H7 (cell line): ENCODE measurements at regions not wholly inside any gene's neighbourhood (a gene's known extent, or its start where the extent isn't known, plus 50 kb on each side); places are given as distances from the start of the nearest gene placed in this dataset.
A peak's percentile ranks its signal among the peaks of the same experiment; 100 is the strongest.

Experiments
- DNase-seq: peaks from one replicate; pipeline ENCODE4 v3.0.0; 2012
- H3K27me3 ChIP-seq: 2 replicates; pipeline ENCODE4 v1.6.0; 2011; ENCODE audit warnings: mild to moderate bottlenecking, low read length; ENCODE audit not compliant: control insufficient read depth, insufficient read depth
- H3K36me3 ChIP-seq: replicated peaks from 2 replicates; pipeline ENCODE4 v1.5.1; 2011; ENCODE audit warnings: low read length; ENCODE audit not compliant: control insufficient read depth, insufficient read depth
- H3K4me3 ChIP-seq: 2 replicates; pipeline ENCODE4 v1.5.1; 2011; ENCODE audit warnings: low read depth, mild to moderate bottlenecking, control low read depth, low read length, moderate library complexity; ENCODE audit not compliant: insufficient read depth

GRCh38 chr4:12723849-12724447 is 760.2 kb downstream of the RAB28 start:
- no peak for DNase-seq
- no peaks in the 10 kb centered on the region for H3K27me3 ChIP-seq
- H3K4me3 ChIP-seq = no peak overlapping the region
- H3K36me3 ChIP-seq = no peaks in the 10 kb centered on the region

DNA sequence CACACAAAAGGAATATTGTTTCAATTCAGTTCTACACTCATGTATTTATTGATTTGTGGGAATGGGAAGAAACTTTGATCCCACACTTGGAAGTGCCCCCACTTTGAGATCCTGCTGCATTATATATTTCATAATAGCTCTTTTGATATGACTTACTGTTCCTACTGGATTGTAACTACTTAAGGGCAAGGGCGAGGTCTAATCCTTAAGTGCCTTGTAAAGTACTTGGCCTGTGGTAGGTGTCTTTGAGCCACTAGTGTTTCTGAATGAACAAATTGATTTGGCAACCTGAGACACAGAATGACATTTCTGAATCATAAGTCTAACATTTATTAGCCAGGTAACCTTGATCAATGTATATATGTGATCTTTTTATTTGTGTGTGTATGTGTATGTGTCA is 767.2 kb downstream of the RAB28 start:
- no peak for DNase-seq
- Histone ChIP-seq H3K27me3 (no peaks in the 10 kb centered on the region), H3K4me3 (no peak overlapping the region), H3K36me3 (no peaks in the 10 kb centered on the region)

GRCh38 chr4:12712648-12713339 is 771.3 kb downstream of the RAB28 start:
- no peak overlapping the region for H3K4me3 ChIP-seq
- DNase-seq = no peak
- no peaks in the 10 kb centered on the region for H3K27me3 ChIP-seq
- H3K36me3 ChIP-seq = no peaks in the 10 kb centered on the region

DNA sequence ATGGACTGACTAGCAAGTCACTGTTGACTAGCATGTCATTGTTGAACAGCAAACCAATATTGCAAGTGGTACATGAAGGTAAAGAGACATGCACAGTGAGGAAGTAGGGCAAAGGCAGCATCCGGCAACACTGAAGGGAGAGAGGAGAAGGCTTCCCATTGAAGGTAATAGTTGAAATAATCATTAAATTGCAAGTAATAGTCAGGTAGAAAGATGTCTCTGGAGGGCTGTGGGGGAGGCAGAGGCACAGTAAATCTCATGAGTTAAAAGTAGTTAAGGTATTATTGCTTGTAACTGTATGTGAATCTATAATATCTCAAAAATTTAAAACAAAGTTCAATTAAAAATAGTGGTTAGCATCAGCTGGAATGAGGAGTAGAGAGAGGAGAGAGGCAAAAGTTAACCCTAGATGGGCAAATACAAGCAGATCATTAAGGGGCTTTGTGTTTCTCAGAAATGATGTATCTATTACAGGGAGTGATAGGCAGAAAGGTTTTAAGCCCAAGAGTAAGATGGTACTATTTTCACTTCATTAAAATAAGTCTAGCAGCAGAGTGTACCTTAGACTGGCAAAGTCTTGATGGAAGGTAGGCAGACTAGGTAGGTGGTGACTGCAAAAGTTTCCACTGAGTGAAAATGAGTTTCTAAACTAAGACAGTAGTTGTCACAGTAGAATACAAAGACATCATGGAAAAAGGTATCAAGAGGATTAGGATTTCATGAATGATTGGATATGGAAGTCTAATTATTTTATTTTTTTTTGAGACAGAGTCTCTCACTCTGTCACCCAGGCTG is 776.6 kb downstream of the RAB28 start:
- no peaks in the 10 kb centered on the region for H3K27me3 ChIP-seq
- no peak for DNase-seq
- H3K4me3 ChIP-seq = no peak overlapping the region
- no peaks in the 10 kb centered on the region for H3K36me3 ChIP-seq

DNA sequence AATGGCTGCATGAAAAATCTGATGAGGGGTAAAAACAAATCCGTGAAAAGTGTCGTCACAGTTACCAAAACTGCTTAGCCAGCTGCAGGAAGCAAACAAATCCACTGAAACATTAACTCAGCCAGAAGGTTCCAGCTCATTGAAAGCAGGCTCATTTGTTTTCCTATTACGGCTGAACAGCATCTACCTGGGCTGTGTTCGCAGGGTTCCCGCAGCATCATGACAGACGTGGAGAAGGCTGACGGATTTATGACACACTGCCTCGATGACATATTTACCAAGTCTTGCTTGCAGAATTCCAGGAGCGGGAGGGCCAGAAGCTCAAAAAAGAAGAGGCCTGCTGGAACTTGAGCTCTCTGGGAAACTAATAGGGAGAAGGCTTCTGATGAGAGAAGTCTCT is 781.1 kb downstream of the RAB28 start:
- Histone ChIP-seq H3K36me3 (no peaks in the 10 kb centered on the region), H3K27me3 (no peaks in the 10 kb centered on the region), H3K4me3 (no peak overlapping the region)
- DNase-seq = no peak

GRCh38 chr4:12701384-12701783 is 782.8 kb downstream of the RAB28 start:
- no peaks in the 10 kb centered on the region for H3K27me3 ChIP-seq
- H3K36me3 ChIP-seq = no peaks in the 10 kb centered on the region
- H3K4me3 ChIP-seq = no peak overlapping the region
- DNase-seq = no peak

DNA sequence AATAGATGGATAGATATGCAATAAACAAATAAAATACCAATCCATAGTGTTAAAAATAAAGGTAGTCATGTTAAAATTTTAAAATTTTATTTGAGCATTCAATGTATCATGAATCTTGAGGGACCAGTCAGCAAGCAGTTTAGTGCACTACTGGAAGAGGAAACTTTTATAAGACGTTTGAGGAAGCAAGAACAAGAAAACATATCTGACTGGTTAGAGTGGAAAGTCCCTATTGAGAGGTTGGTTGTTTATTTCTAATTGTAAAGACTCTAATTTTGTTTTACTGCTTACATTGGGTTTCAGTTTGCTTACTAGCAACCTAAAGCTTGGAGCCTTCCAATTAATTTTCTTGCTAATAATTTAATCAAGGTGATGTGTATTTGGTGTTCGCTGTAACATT is 786.2 kb downstream of the RAB28 start:
- Histone ChIP-seq H3K36me3 (no peaks in the 10 kb centered on the region), H3K4me3 (no peak overlapping the region), H3K27me3 (no peaks in the 10 kb centered on the region)
- DNase-seq = no peak

DNA sequence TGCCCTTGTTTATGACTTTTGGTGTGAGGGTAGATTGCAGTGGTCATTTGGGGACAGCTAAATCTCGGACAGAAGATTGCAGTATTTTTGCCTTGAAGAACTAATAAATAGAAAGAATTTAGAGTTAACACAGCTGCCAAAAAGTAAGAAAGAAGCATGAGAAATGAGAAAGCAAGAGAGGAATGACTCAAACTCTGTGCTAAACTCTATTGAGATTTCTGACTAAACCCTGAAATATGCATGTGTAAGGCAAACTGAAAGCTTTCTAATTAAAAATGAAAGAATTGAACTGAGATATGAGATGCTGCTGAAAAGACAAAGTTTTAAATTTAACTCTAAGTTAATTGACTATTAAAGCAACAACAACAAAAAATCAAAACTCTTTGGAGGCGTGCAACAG is 791.3 kb downstream of the RAB28 start:
- H3K4me3 ChIP-seq = no peak overlapping the region
- H3K27me3 ChIP-seq = no peaks in the 10 kb centered on the region
- no peaks in the 10 kb centered on the region for H3K36me3 ChIP-seq
- no peak for DNase-seq

GRCh38 chr4:12691168-12691567 is 793.0 kb downstream of the RAB28 start:
- no peaks in the 10 kb centered on the region for H3K27me3 ChIP-seq
- no peak overlapping the region for H3K4me3 ChIP-seq
- DNase-seq = no peak
- no peaks in the 10 kb centered on the region for H3K36me3 ChIP-seq

DNA sequence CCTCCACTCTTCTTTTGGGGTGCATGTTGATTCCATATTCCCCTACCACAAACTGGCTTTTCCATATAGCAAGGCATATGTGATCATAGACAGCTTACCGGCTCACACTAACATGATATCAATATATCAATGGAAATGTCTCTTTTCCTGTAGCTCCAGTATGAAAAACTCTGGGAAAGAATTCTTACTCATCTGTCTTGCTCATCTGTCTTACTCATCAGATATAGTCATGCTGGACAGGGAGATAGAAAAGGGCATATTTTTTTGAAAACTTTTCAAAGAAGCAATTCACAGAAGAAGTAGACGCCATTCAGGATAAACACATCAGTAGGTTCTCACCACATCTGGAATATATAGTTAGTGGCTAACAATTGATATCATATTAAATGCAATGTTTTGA is 794.7 kb downstream of the RAB28 start:
- no peak overlapping the region for H3K4me3 ChIP-seq
- H3K36me3 ChIP-seq = no peaks in the 10 kb centered on the region
- no peaks in the 10 kb centered on the region for H3K27me3 ChIP-seq
- no peak for DNase-seq

DNA sequence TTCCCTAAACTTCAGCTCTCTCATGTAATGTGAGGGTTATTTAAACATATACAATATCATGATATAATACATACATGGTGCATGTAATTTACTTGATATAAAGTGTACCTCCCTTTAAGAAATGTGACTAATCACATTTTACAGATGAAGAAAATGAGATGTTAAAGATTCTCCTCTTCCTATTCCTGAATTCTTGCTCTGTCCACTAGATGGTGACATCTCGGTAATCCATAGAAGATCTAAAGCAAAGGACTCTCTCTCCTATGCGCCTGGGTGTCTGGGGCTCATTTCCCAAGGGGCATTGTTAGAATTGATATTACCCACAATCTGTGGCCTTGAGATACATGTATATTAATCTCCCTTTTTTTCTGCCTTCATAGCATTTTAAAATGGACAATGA is 804.9 kb downstream of the RAB28 start:
- Histone ChIP-seq H3K4me3 (no peak overlapping the region), H3K36me3 (no peaks in the 10 kb centered on the region), H3K27me3 (no peaks in the 10 kb centered on the region)
- DNase-seq = peak; percentile 0

GRCh38 chr4:12674184-12674583 is 810.0 kb downstream of the RAB28 start:
- H3K27me3 ChIP-seq = no peaks in the 10 kb centered on the region
- H3K36me3 ChIP-seq = no peaks in the 10 kb centered on the region
- DNase-seq = no peak
- H3K4me3 ChIP-seq = no peak overlapping the region

DNA sequence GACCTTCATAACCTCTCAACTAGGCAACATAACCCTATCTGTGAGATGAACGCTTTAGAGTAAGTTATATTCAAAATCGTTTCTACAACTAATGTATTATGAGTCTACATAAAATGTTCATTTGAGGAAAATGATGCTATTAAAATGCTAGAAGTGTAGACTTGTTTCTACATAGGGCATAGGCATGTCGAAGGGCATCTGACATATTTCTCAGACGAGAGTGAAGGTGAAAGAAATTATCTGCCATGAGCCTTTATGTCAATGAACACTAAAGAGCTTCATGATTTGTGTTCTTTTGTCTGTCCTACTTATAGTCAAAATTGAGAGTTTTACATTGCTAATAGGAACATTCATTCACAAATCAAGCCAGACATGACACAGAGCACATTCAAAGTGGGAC is 811.8 kb downstream of the RAB28 start:
- H3K4me3 ChIP-seq = no peak overlapping the region
- H3K36me3 ChIP-seq = no peaks in the 10 kb centered on the region
- DNase-seq = no peak
- no peaks in the 10 kb centered on the region for H3K27me3 ChIP-seq

GRCh38 chr4:12658146-12658545 is 826.0 kb downstream of the RAB28 start:
- no peaks in the 10 kb centered on the region for H3K27me3 ChIP-seq
- H3K36me3 ChIP-seq = no peaks in the 10 kb centered on the region
- DNase-seq = no peak
- no peak overlapping the region for H3K4me3 ChIP-seq

DNA sequence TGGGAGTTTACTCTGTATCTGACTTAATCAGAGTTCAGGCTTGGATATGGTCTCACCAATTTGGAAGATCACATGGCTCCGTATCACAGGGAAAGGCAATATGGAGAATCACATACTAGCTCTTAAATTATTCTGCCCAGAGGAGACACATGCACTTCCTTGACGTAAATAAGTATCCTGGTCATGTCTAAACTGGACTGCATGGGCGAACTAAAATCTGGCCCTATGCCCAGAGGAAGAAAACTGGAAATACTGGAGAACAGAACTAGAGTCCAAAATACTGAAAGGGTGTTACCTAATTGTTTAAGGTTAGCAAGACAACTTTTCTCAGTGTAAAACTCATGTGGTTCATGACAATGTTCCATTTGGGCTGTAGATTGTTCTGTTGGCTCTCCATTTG is 832.3 kb downstream of the RAB28 start:
- no peak for DNase-seq
- Histone ChIP-seq H3K36me3 (no peaks in the 10 kb centered on the region), H3K4me3 (no peak overlapping the region), H3K27me3 (no peaks in the 10 kb centered on the region)
